ENCODE measurements at regions not wholly inside any gene's neighbourhood (a gene's known extent, or its start where the extent isn't known, plus 50 kb on each side); places are given as distances from the start of the nearest gene placed in this dataset.
"Not testable (repeated sequence)": the region's sequence is repeated elsewhere in the genome, so short reads cannot be mapped to it uniquely, and the experiment has no call there.

- H3K18ac ChIP-seq (ENCODE audit: low read length); H3K27ac ChIP-seq (ENCODE audit: low read depth, low read length); H4K8ac ChIP-seq (ENCODE audit: low read depth, low read length); H3K79me2 ChIP-seq (ENCODE audit: control insufficient read depth, insufficient read depth, low read length); H4K5ac ChIP-seq (ENCODE audit: low read length); H3K9ac ChIP-seq (ENCODE audit: low read length); H3K36me3 ChIP-seq (ENCODE audit: control insufficient read depth, insufficient read depth, low read length); DNase-seq; H2AK5ac ChIP-seq (ENCODE audit: low read length); H3K4me1 ChIP-seq (ENCODE audit: control insufficient read depth, low read depth, low read length); H3K4me2 ChIP-seq (ENCODE audit: low read length); H2BK15ac ChIP-seq (replicated peaks; ENCODE audit: low read depth); H3K23ac ChIP-seq (ENCODE audit: low read length); H2BK5ac ChIP-seq (ENCODE audit: low read length); H3K79me1 ChIP-seq (ENCODE audit: low read length); H3K56ac ChIP-seq (ENCODE audit: low read length); H3K27me3 ChIP-seq (ENCODE audit: insufficient read depth, low read length, poor library complexity); H2BK120ac ChIP-seq (ENCODE audit: low read depth, low read length); H3K4ac ChIP-seq (ENCODE audit: low read depth, low read length); H3K4me3 ChIP-seq (ENCODE audit: low read length): not testable (repeated sequence)
- no CpG with 5 or more reads among the region's 11 CpGs for WGBS (ENCODE audit: extremely low coverage, insufficient coverage, low lambda C conversion rate)
Measured at GRCh38 chr7:68410693-68411092, 1187.6 kb upstream of the AUTS2 start.

GRCh38 chr7:68411742-68412141 lies 1186.5 kb upstream of the AUTS2 start:
- Histone ChIP-seq H4K5ac (ENCODE audit: low read length) (no peak overlapping the region), H2BK120ac (ENCODE audit: low read depth, low read length) (no peak overlapping the region), H2BK15ac (replicated peaks; ENCODE audit: low read depth) (no peak overlapping the region), H2AK5ac (ENCODE audit: low read length) (no peak overlapping the region), H3K79me1 (ENCODE audit: low read length) (no peaks in the 10 kb centered on the region), H3K18ac (ENCODE audit: low read length) (no peak overlapping the region), H3K27ac (ENCODE audit: low read depth, low read length) (no peak overlapping the region), H3K27me3 (ENCODE audit: insufficient read depth, low read length, poor library complexity) (no peaks in the 10 kb centered on the region), H3K79me2 (ENCODE audit: control insufficient read depth, insufficient read depth, low read length) (no peaks in the 10 kb centered on the region), H2BK5ac (ENCODE audit: low read length) (no peak overlapping the region), H3K4me3 (ENCODE audit: low read length) (no peak overlapping the region), H3K56ac (ENCODE audit: low read length) (no peak overlapping the region), H3K23ac (ENCODE audit: low read length) (no peak overlapping the region), H3K4me2 (ENCODE audit: low read length) (no peak overlapping the region), H4K8ac (ENCODE audit: low read depth, low read length) (no peak overlapping the region), H3K9ac (ENCODE audit: low read length) (no peak overlapping the region), H3K4me1 (ENCODE audit: control insufficient read depth, low read depth, low read length) (no peaks in the 10 kb centered on the region), H3K36me3 (ENCODE audit: control insufficient read depth, insufficient read depth, low read length) (no peaks in the 10 kb centered on the region), H3K4ac (ENCODE audit: low read depth, low read length) (no peak overlapping the region)
- DNase-seq = no peak
- no CpG with 5 or more reads among the region's 6 CpGs for WGBS (ENCODE audit: extremely low coverage, insufficient coverage, low lambda C conversion rate)

DNA sequence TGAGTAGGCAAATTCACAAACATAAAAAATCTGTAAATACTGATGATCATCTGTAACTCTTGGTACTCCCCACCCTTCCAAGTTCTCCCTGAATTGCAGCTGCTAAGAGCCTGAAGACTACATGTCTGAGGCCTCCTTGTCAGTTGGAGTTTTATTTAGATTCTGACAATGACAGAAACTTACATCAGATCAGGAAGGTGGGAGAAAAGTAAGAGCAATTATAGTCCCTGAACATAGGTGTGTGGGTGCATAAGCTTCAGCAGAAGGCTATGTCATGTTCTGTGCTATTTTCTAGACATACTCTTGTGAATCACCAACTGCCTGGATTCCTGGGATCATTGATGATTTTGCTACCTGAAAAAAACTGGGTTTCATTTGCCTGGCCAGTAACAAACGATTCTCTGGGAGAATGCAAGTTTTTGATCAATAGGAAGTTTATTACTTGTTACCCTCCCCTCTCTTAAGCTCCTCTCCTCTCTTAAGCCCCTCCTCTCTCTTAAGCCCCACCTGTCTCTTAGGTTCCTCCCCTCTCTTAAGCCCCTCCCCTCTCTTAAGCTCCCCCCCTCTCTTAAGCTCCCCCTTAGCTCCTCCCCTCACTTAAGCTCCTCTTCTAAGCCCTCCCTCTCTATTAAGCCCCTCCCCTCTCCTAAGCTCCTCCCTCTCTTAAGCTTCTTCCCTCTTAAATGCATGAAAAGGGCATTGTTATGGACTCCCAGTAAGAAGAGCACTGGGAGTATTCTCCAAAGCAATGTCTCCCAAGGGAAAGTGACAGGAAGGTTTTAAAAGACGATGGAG lies 1183.4 kb upstream of the AUTS2 start:
- no peak overlapping the region for H2BK120ac ChIP-seq (ENCODE audit: low read depth, low read length)
- H3K79me1 ChIP-seq (ENCODE audit: low read length) = no peaks in the 10 kb centered on the region
- no peak overlapping the region for H3K4me3 ChIP-seq (ENCODE audit: low read length)
- H3K4ac ChIP-seq (ENCODE audit: low read depth, low read length) = no peak overlapping the region
- no peak overlapping the region for H3K56ac ChIP-seq (ENCODE audit: low read length)
- no peak overlapping the region for H3K18ac ChIP-seq (ENCODE audit: low read length)
- no peaks in the 10 kb centered on the region for H3K36me3 ChIP-seq (ENCODE audit: control insufficient read depth, insufficient read depth, low read length)
- no peak overlapping the region for H4K5ac ChIP-seq (ENCODE audit: low read length)
- H3K27me3 ChIP-seq (ENCODE audit: insufficient read depth, low read length, poor library complexity) = no peaks in the 10 kb centered on the region
- H3K9ac ChIP-seq (ENCODE audit: low read length) = no peak overlapping the region
- no peak overlapping the region for H2BK15ac ChIP-seq (replicated peaks; ENCODE audit: low read depth)
- H2AK5ac ChIP-seq (ENCODE audit: low read length) = no peak overlapping the region
- no peak overlapping the region for H3K4me2 ChIP-seq (ENCODE audit: low read length)
- H3K4me1 ChIP-seq (ENCODE audit: control insufficient read depth, low read depth, low read length) = no peaks in the 10 kb centered on the region
- peak; percentile 49 for DNase-seq
- H4K8ac ChIP-seq (ENCODE audit: low read depth, low read length) = no peak overlapping the region
- no peak overlapping the region for H3K23ac ChIP-seq (ENCODE audit: low read length)
- no peak overlapping the region for H2BK5ac ChIP-seq (ENCODE audit: low read length)
- H3K79me2 ChIP-seq (ENCODE audit: control insufficient read depth, insufficient read depth, low read length) = no peaks in the 10 kb centered on the region
- no CpG with 5 or more reads among the region's 2 CpGs for WGBS (ENCODE audit: extremely low coverage, insufficient coverage, low lambda C conversion rate)
- H3K27ac ChIP-seq (ENCODE audit: low read depth, low read length) = no peak overlapping the region

- Histone ChIP-seq H2BK120ac (ENCODE audit: low read depth, low read length) (no peak overlapping the region), H3K27me3 (ENCODE audit: insufficient read depth, low read length, poor library complexity) (no peaks in the 10 kb centered on the region), H3K4me1 (ENCODE audit: control insufficient read depth, low read depth, low read length) (no peaks in the 10 kb centered on the region), H3K4ac (ENCODE audit: low read depth, low read length) (no peak overlapping the region), H3K9ac (ENCODE audit: low read length) (no peak overlapping the region), H3K79me2 (ENCODE audit: control insufficient read depth, insufficient read depth, low read length) (no peaks in the 10 kb centered on the region), H3K4me3 (ENCODE audit: low read length) (no peak overlapping the region), H3K79me1 (ENCODE audit: low read length) (no peaks in the 10 kb centered on the region), H3K18ac (ENCODE audit: low read length) (no peak overlapping the region), H3K36me3 (ENCODE audit: control insufficient read depth, insufficient read depth, low read length) (no peaks in the 10 kb centered on the region), H4K8ac (ENCODE audit: low read depth, low read length) (no peak overlapping the region), H2BK5ac (ENCODE audit: low read length) (no peak overlapping the region), H3K4me2 (ENCODE audit: low read length) (no peak overlapping the region), H2AK5ac (ENCODE audit: low read length) (no peak overlapping the region), H4K5ac (ENCODE audit: low read length) (no peak overlapping the region), H3K56ac (ENCODE audit: low read length) (no peak overlapping the region), H2BK15ac (replicated peaks; ENCODE audit: low read depth) (no peak overlapping the region), H3K27ac (ENCODE audit: low read depth, low read length) (no peak overlapping the region), H3K23ac (ENCODE audit: low read length) (no peak overlapping the region)
- WGBS (ENCODE audit: extremely low coverage, insufficient coverage, low lambda C conversion rate) = no CpG with 5 or more reads among the region's 2 CpGs
- DNase-seq = no peak
Measured at GRCh38 chr7:68417002-68417401, 1181.3 kb upstream of the AUTS2 start.

GRCh38 chr7:68417659-68418058 lies 1180.6 kb upstream of the AUTS2 start:
- Histone ChIP-seq H3K79me2 (ENCODE audit: control insufficient read depth, insufficient read depth, low read length) (no peaks in the 10 kb centered on the region), H3K4ac (ENCODE audit: low read depth, low read length) (no peak overlapping the region), H2BK5ac (ENCODE audit: low read length) (no peak overlapping the region), H3K23ac (ENCODE audit: low read length) (no peak overlapping the region), H3K79me1 (ENCODE audit: low read length) (no peaks in the 10 kb centered on the region), H3K4me3 (ENCODE audit: low read length) (no peak overlapping the region), H3K27ac (ENCODE audit: low read depth, low read length) (no peak overlapping the region), H3K9ac (ENCODE audit: low read length) (no peak overlapping the region), H4K5ac (ENCODE audit: low read length) (no peak overlapping the region), H3K4me1 (ENCODE audit: control insufficient read depth, low read depth, low read length) (no peaks in the 10 kb centered on the region), H3K36me3 (ENCODE audit: control insufficient read depth, insufficient read depth, low read length) (no peaks in the 10 kb centered on the region), H2BK120ac (ENCODE audit: low read depth, low read length) (no peak overlapping the region), H4K8ac (ENCODE audit: low read depth, low read length) (no peak overlapping the region), H3K4me2 (ENCODE audit: low read length) (no peak overlapping the region), H2BK15ac (replicated peaks; ENCODE audit: low read depth) (no peak overlapping the region), H2AK5ac (ENCODE audit: low read length) (no peak overlapping the region), H3K18ac (ENCODE audit: low read length) (no peak overlapping the region), H3K56ac (ENCODE audit: low read length) (no peak overlapping the region), H3K27me3 (ENCODE audit: insufficient read depth, low read length, poor library complexity) (no peaks in the 10 kb centered on the region)
- peak; percentile 69 for DNase-seq
- no CpG with 5 or more reads among the region's 1 CpG for WGBS (ENCODE audit: extremely low coverage, insufficient coverage, low lambda C conversion rate)
